H1 (cell line): ENCODE measurements at regions not wholly inside any gene's neighbourhood (a gene's known extent, or its start where the extent isn't known, plus 50 kb on each side); places are given as distances from the start of the nearest gene placed in this dataset.

Experiments
- CTCF ChIA-PET: fragments of 300-600 bp; sonication (Branson Sonifier 250); formaldehyde crosslinking; loops from one replicate; lab custom pipeline; 2021; ENCODE audit not compliant: partially characterized antibody; lab: Charles Lee
- POLR2A ChIA-PET: fragments of 300-600 bp; sonication (Branson Sonifier 250); formaldehyde crosslinking; loops from one replicate; lab custom pipeline; 2021; ENCODE audit warnings: inconsistent platforms; ENCODE audit not compliant: partially characterized antibody; lab: Charles Lee
- DNase-seq, 2 experiments: peaks; one replicate each; pipeline versions ENCODE4 v3.0.0 to v3.0.0-alpha.2; 2010 to 2022; ENCODE audit warnings: low spot score in 2 of 2, low read depth in 1 of 2, mixed read lengths in 1 of 2
- FAIRE-seq: peaks from 2 replicates; lab custom pipeline; 2011; peaks lifted over from hg19 to GRCh38; lab: Jason Lieb, UNC
- H2AFZ ChIP-seq: 2 replicates; pipeline ENCODE4 v1.8.1; 2012; ENCODE audit warnings: low read length, inconsistent platforms
- H2AK5ac ChIP-seq: 2 replicates; pipeline ENCODE4 v1.6.1; 2013; ENCODE audit warnings: low read depth, low read length
- H2BK120ac ChIP-seq: replicated peaks from 2 replicates; pipeline ENCODE3; 2013; ENCODE audit warnings: low read depth, low read length, inconsistent platforms
- H2BK12ac ChIP-seq: 2 replicates; pipeline ENCODE4 v1.6.1; 2013; ENCODE audit warnings: low read depth, low read length
- H2BK15ac ChIP-seq: 2 replicates; pipeline ENCODE4 v1.6.1; 2013; ENCODE audit warnings: low read length
- H2BK20ac ChIP-seq: 2 replicates; pipeline ENCODE4 v1.6.1; 2013; ENCODE audit warnings: low read length
- H2BK5ac ChIP-seq: 2 replicates; pipeline ENCODE4 v1.6.1; 2013; ENCODE audit warnings: low read depth, low read length
- H3K14ac ChIP-seq: 2 replicates; pipeline ENCODE4 v1.6.1; 2013; ENCODE audit warnings: inconsistent platforms; ENCODE audit not compliant: insufficient read length
- H3K18ac ChIP-seq: 2 replicates; pipeline ENCODE4 v1.6.1; 2013; ENCODE audit warnings: low read length; ENCODE audit errors: extremely low read depth
- H3K23ac ChIP-seq: 2 replicates; pipeline ENCODE4 v1.6.1; 2013; ENCODE audit warnings: inconsistent platforms; ENCODE audit not compliant: insufficient read length
- H3K23me2 ChIP-seq: 2 replicates; pipeline ENCODE4 v1.6.1; 2013; ENCODE audit warnings: low read depth, low read length
- H3K27ac ChIP-seq: 2 replicates; pipeline ENCODE4 v1.6.1; 2011; ENCODE audit warnings: low read depth, low read length, inconsistent platforms
- H3K27me3 ChIP-seq, 4 experiments: replicated peaks in 1 of 4; 1 replicate in 1 of 4; 2 replicates in 3 of 4; pipeline versions ENCODE4 v1.6.1 to v1.8.1; 2011 to 2013; ENCODE audit warnings: low read length in 3 of 4, mild to moderate bottlenecking in 3 of 4, inconsistent platforms in 2 of 4, mixed read lengths in 2 of 4, moderate library complexity in 1 of 4; ENCODE audit not compliant: control insufficient read depth in 3 of 4, insufficient read depth in 3 of 4; ENCODE audit errors: extremely low read depth in 1 of 4
- H3K36me3 ChIP-seq, 4 experiments: 2 replicates each; pipeline versions ENCODE4 v1.6.1 to v1.8.1; 2011 to 2013; ENCODE audit warnings: mild to moderate bottlenecking in 4 of 4, low read length in 3 of 4, moderate library complexity in 2 of 4, control low read depth in 1 of 4, inconsistent platforms in 1 of 4; ENCODE audit not compliant: insufficient read depth in 4 of 4, control insufficient read depth in 2 of 4
- H3K4ac ChIP-seq: replicated peaks from 2 replicates; pipeline ENCODE3; 2013; ENCODE audit warnings: low read length, low read depth, mixed read lengths, inconsistent platforms; ENCODE audit not compliant: insufficient read length
- H3K4me1 ChIP-seq, 4 experiments: replicated peaks in 1 of 4; 1 replicate in 1 of 4; 2 replicates in 3 of 4; pipeline versions ENCODE4 v1.6.1 to v1.8.1; 2011 to 2013; ENCODE audit warnings: low read length in 3 of 4, inconsistent platforms in 2 of 4, mixed read lengths in 1 of 4; ENCODE audit not compliant: insufficient read depth in 4 of 4, control insufficient read depth in 3 of 4
- H3K4me2 ChIP-seq, 2 experiments: 2 replicates each; pipeline versions ENCODE4 v1.6.1 to v1.8.1; 2011 to 2013; ENCODE audit warnings: low read depth in 2 of 2, low read length in 2 of 2, control low read depth in 1 of 2, inconsistent platforms in 1 of 2, mild to moderate bottlenecking in 1 of 2; ENCODE audit not compliant: insufficient read depth in 1 of 2
- H3K4me3 ChIP-seq, 4 experiments: fragments of 200-600, 300-600 bp in 1 of 4; sonication (generic), shearing (Covaris generic), sonication (Bioruptor Twin) in 1 of 4; 2 replicates each; pipeline versions ENCODE4 v1.5.1 to v1.8.1; 2011 to 2016; ENCODE audit warnings: low read length in 4 of 4, low read depth in 3 of 4, control low read depth in 2 of 4, inconsistent platforms in 2 of 4, mild to moderate bottlenecking in 2 of 4, mixed read lengths in 1 of 4, moderate library complexity in 1 of 4; ENCODE audit not compliant: insufficient read depth in 2 of 4; ENCODE audit errors: extremely low read depth in 1 of 4
- H3K56ac ChIP-seq: replicated peaks from 2 replicates; pipeline ENCODE3; 2013; ENCODE audit warnings: low read depth, mild to moderate bottlenecking, mixed read lengths, low read length, inconsistent platforms; ENCODE audit not compliant: insufficient read length
- H3K79me1 ChIP-seq: 2 replicates; pipeline ENCODE4 v1.6.1; 2013; ENCODE audit warnings: low read depth, low read length, control low read depth
- H3K79me2 ChIP-seq, 2 experiments: 2 replicates each; pipeline versions ENCODE4 v1.6.1 to v1.8.1; 2012 to 2013; ENCODE audit warnings: low read length in 2 of 2, mild to moderate bottlenecking in 2 of 2, inconsistent platforms in 1 of 2; ENCODE audit not compliant: insufficient read depth in 2 of 2, control insufficient read depth in 1 of 2
- H3K9ac ChIP-seq, 4 experiments: replicated peaks in 1 of 4; 1 replicate in 1 of 4; 2 replicates in 3 of 4; pipeline versions ENCODE4 v1.6.1 to v1.8.1; 2011 to 2013; ENCODE audit warnings: low read depth in 3 of 4, low read length in 3 of 4, control low read depth in 2 of 4, mild to moderate bottlenecking in 2 of 4, moderate library complexity in 2 of 4, inconsistent platforms in 1 of 4; ENCODE audit errors: extremely low read depth in 1 of 4
- H3K9me3 ChIP-seq, 2 experiments: 2 replicates each; pipeline versions ENCODE4 v1.6.1 to v1.8.1; 2012 to 2013; ENCODE audit warnings: mild to moderate bottlenecking in 2 of 2, moderate library complexity in 2 of 2, control low read depth in 1 of 2, inconsistent platforms in 1 of 2, low read depth in 1 of 2, low read length in 1 of 2, mixed read lengths in 1 of 2; ENCODE audit not compliant: insufficient read depth in 2 of 2
- H4K20me1 ChIP-seq, 2 experiments: replicated peaks in 1 of 2; 2 replicates each; pipeline versions ENCODE3 to v1.8.1; 2011 to 2013; ENCODE audit warnings: inconsistent platforms in 2 of 2, low read length in 2 of 2, mild to moderate bottlenecking in 1 of 2; ENCODE audit not compliant: insufficient read depth in 2 of 2, control insufficient read depth in 1 of 2
- H4K5ac ChIP-seq: 2 replicates; pipeline ENCODE4 v1.6.1; 2013; ENCODE audit warnings: low read length, low read depth, mixed read lengths, inconsistent platforms; ENCODE audit not compliant: insufficient read length
- H4K8ac ChIP-seq: 2 replicates; pipeline ENCODE4 v1.8.0; 2013; ENCODE audit warnings: mild to moderate bottlenecking, moderate library complexity, low read length, inconsistent platforms; ENCODE audit not compliant: insufficient read depth; ENCODE audit errors: extremely low read depth
- H4K91ac ChIP-seq: replicated peaks from 2 replicates; pipeline ENCODE3; 2013; ENCODE audit warnings: low read length, mixed read lengths, inconsistent platforms; ENCODE audit not compliant: insufficient read length
- ASH2L ChIP-seq: fragments of 200-600, 300-600 bp; sonication (generic); IDR thresholded peaks from one replicate; pipeline ENCODE4 v1.7.1; 2017; ENCODE audit warnings: low read length
- BCL11A ChIP-seq, 2 experiments: IDR thresholded peaks; one replicate each; pipeline ENCODE4 v1.6.1; 2011; ENCODE audit warnings: low read depth in 2 of 2, low read length in 2 of 2, mild to moderate bottlenecking in 2 of 2
- CTCF ChIP-seq, 3 experiments: IDR thresholded peaks; 1 replicate in 2 of 3; 2 replicates in 1 of 3; pipeline versions ENCODE4 v1.5.1 to v1.6.1; 2011; ENCODE audit warnings: low read length in 3 of 3, mild to moderate bottlenecking in 3 of 3, inconsistent platforms in 2 of 3, low read depth in 1 of 3, moderate library complexity in 1 of 3; ENCODE audit not compliant: insufficient read depth in 1 of 3; ENCODE audit errors: control extremely low read depth in 1 of 3
- EZH2 ChIP-seq: fragments of 200-600 bp; sonication (generic); IDR thresholded peaks from 2 replicates; pipeline ENCODE4 v1.7.1; 2012; ENCODE audit warnings: low read depth, mild to moderate bottlenecking, moderate library complexity, low read length, inconsistent platforms; ENCODE audit not compliant: severe bottlenecking
- JUND ChIP-seq: IDR thresholded peaks from 2 replicates; pipeline ENCODE4 v1.6.1; 2011; ENCODE audit warnings: mild to moderate bottlenecking, improper control_type of control experiment, low read length
- POLR2AphosphoS5 ChIP-seq: IDR thresholded peaks from 2 replicates; pipeline ENCODE4 v1.6.1; 2011; ENCODE audit warnings: low read depth, low read length
- RAD21 ChIP-seq, 2 experiments: IDR thresholded peaks in 1 of 2; conservative IDR thresholded peaks in 1 of 2; 2 replicates each; pipeline ENCODE4 v1.6.1; 2011; ENCODE audit warnings: low read depth in 2 of 2, low read length in 2 of 2, improper control_type of control experiment in 1 of 2, inconsistent platforms in 1 of 2, mild to moderate bottlenecking in 1 of 2, moderate library complexity in 1 of 2
- SAP30 ChIP-seq: fragments of 300-600 bp; sonication (generic); IDR thresholded peaks from 2 replicates; pipeline ENCODE4 v1.7.1; 2012; ENCODE audit warnings: low read length, moderate library complexity, mild to moderate bottlenecking, inconsistent platforms; ENCODE audit not compliant: insufficient read depth, insufficient replicate concordance
- SP4 ChIP-seq: IDR thresholded peaks from 2 replicates; pipeline ENCODE4 v1.6.1; 2012; ENCODE audit warnings: low read length, inconsistent platforms
- SUZ12 ChIP-seq: fragments of 200-600 bp; sonication (generic); IDR thresholded peaks from 2 replicates; pipeline ENCODE4 v1.6.1; 2012; ENCODE audit warnings: mild to moderate bottlenecking, inconsistent platforms, low read length, moderate library complexity, mixed read lengths
- TAF7 ChIP-seq: optimal IDR thresholded peaks from 2 replicates; pipeline ENCODE3; 2011; ENCODE audit warnings: low read depth, mild to moderate bottlenecking, inconsistent platforms, low read length, moderate library complexity, borderline replicate concordance
- TEAD4 ChIP-seq: IDR thresholded peaks from 2 replicates; pipeline ENCODE4 v1.6.1; 2012; ENCODE audit warnings: low read depth, low read length, inconsistent platforms, mixed read lengths
- WGBS, 2 experiments: shearing (Covaris generic) in 1 of 2; methylation state at CpG; one replicate each; pipeline versions ENCODE4 v1.1.6 to v1.1.7; 2013 to 2015; ENCODE audit warnings: low lambda C conversion rate in 2 of 2, mixed read lengths in 2 of 2, inconsistent platforms in 1 of 2, low coverage in 1 of 2, missing lambda C conversion rate in 1 of 2; ENCODE audit not compliant: insufficient replicate concordance in 2 of 2, insufficient coverage in 1 of 2, insufficient read length in 1 of 2; ENCODE audit errors: extremely low coverage in 1 of 2, missing lambda C conversion rate in 1 of 2; 5-methylcytosine and 5-hydroxymethylcytosine counted together

GRCh38 chr2:41127351-41127750 lies 675.5 kb upstream of the SLC8A1 start:
- no peak for DNase-seq
- H3K4me3 ChIP-seq: no peak overlapping the region
- H3K23me2 ChIP-seq: no peaks in the 10 kb centered on the region
- no peak overlapping the region for H2BK120ac ChIP-seq
- H3K27me3 ChIP-seq: no peaks in the 10 kb centered on the region
- H2BK5ac ChIP-seq: no peak overlapping the region
- no peaks in the 10 kb centered on the region for H3K79me1 ChIP-seq
- H2BK12ac ChIP-seq: no peak overlapping the region
- H2BK15ac ChIP-seq: no peak overlapping the region
- WGBS, 2 experiments: 82% methylated on average over 3 of the region's 3 CpGs; no CpG with 5 or more reads in 1 of the 2 experiments
- H3K18ac ChIP-seq: no peak overlapping the region
- ChIA-PET POLR2A (no interaction called here), CTCF (no interaction called here)
- no peaks in the 10 kb centered on the region for H3K4me1 ChIP-seq
- H2AK5ac ChIP-seq: no peak overlapping the region
- no peak overlapping the region for H3K23ac ChIP-seq
- H4K91ac ChIP-seq: no peak overlapping the region
- H3K27ac ChIP-seq: no peak overlapping the region
- H4K20me1 ChIP-seq: no peaks in the 10 kb centered on the region
- H3K9ac ChIP-seq: no peak overlapping the region
- no peak overlapping the region for H4K8ac ChIP-seq
- no peak overlapping the region for H3K4me2 ChIP-seq
- no peak overlapping the region for H3K56ac ChIP-seq
- no peak overlapping the region for H2AFZ ChIP-seq
- H3K79me2 ChIP-seq: no peaks in the 10 kb centered on the region
- no peak for FAIRE-seq
- no peak overlapping the region for H4K5ac ChIP-seq
- H3K4ac ChIP-seq: no peak overlapping the region
- H3K36me3 ChIP-seq: no peaks in the 10 kb centered on the region; a peak in 1 of 8 replicates
- H3K9me3 ChIP-seq: peaks cover 8 to 10% of the 10 kb centered on the region in 2 experiments; a peak in 3 of 4 replicates
- no peak overlapping the region for H2BK20ac ChIP-seq
- H3K14ac ChIP-seq: no peak overlapping the region
- no peak for TF ChIP-seq EZH2
- TF ChIP-seq JUND: no peak
- no peak for TF ChIP-seq POLR2AphosphoS5
- TF ChIP-seq SAP30: no peak
- TF ChIP-seq RAD21 (IDR thresholded peaks at IDR 0.05 in 1 of 2, conservative IDR thresholded peaks at IDR 0.05 in 1 of 2; ENCODE audit: low read depth in 2 of 2, low read length in 2 of 2): no peak
- TF ChIP-seq SUZ12: no peak
- TF ChIP-seq TAF7: no peak
- no peak for TF ChIP-seq BCL11A (IDR thresholded peaks at IDR 0.05; ENCODE audit: low read depth in 2 of 2, low read length in 2 of 2)
- no peak for TF ChIP-seq CTCF (IDR thresholded peaks at IDR 0.05; ENCODE audit: control extremely low read depth in 1 of 3, insufficient read depth in 1 of 3, low read depth in 1 of 3, low read length in 3 of 3)
- no peak for TF ChIP-seq ASH2L
- TF ChIP-seq SP4: no peak
- no peak for TF ChIP-seq TEAD4
